Uterus (tissue), 2 donors: ENCODE measurements at regions not wholly inside any gene's neighbourhood (a gene's known extent, or its start where the extent isn't known, plus 50 kb on each side); places are given as distances from the start of the nearest gene placed in this dataset.

Experiments
- POLR2A ChIP-seq, 2 donors: fragments of 450-650 bp; IDR thresholded peaks; one replicate each; pipeline ENCODE4 v1.6.1; 2016; ENCODE audit warnings: antibody characterized with exemption in 2 of 2, mild to moderate bottlenecking in 1 of 2, moderate library complexity in 1 of 2
- TF ChIP-seq, protein P1 (sequence below), 4 experiments: fragments of 200-600 bp in 2 of 4; fragments of 450-650 bp in 2 of 4; sonication (generic) in 2 of 4; IDR thresholded peaks; one replicate each; pipeline ENCODE4 v1.5.1; 2016 to 2019; ENCODE audit warnings: antibody characterized with exemption in 4 of 4, mild to moderate bottlenecking in 2 of 4, moderate library complexity in 1 of 4

GRCh38 chr10:28810057-28810870 lies 132.9 kb downstream of the BAMBI start:
- no peak for TF ChIP-seq POLR2A (IDR thresholded peaks at IDR 0.05)
- TF ChIP-seq, protein P1, sequence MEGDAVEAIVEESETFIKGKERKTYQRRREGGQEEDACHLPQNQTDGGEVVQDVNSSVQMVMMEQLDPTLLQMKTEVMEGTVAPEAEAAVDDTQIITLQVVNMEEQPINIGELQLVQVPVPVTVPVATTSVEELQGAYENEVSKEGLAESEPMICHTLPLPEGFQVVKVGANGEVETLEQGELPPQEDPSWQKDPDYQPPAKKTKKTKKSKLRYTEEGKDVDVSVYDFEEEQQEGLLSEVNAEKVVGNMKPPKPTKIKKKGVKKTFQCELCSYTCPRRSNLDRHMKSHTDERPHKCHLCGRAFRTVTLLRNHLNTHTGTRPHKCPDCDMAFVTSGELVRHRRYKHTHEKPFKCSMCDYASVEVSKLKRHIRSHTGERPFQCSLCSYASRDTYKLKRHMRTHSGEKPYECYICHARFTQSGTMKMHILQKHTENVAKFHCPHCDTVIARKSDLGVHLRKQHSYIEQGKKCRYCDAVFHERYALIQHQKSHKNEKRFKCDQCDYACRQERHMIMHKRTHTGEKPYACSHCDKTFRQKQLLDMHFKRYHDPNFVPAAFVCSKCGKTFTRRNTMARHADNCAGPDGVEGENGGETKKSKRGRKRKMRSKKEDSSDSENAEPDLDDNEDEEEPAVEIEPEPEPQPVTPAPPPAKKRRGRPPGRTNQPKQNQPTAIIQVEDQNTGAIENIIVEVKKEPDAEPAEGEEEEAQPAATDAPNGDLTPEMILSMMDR (IDR thresholded peaks at IDR 0.05): no peak
